Activated T-helper 17 cell treated with anti-CD3 and anti-CD28 coated beads, Interleukin-2, amount 50 U/mL, for 72 hours (primary cell): ENCODE measurements at regions not wholly inside any gene's neighbourhood (a gene's known extent, or its start where the extent isn't known, plus 50 kb on each side); places are given as distances from the start of the nearest gene placed in this dataset.

Experiments used
- ATAC-seq: fragments of 150-1000 bp; cut with Tn5 transposase; replicated peaks from 2 replicates; pipeline ENCODE4 v1.10.0; 2021; ENCODE audit warnings: mild to moderate bottlenecking, moderate library complexity
- H3K27ac Mint-ChIP-seq: one replicate; pipeline ENCODE4 v1.8.0; 2022; ENCODE audit warnings: mixed read lengths
- H3K27me3 Mint-ChIP-seq: one replicate; pipeline ENCODE4 v1.8.0; 2022; ENCODE audit warnings: mixed read lengths
- H3K36me3 Mint-ChIP-seq: one replicate; pipeline ENCODE4 v1.8.0; 2022; ENCODE audit warnings: low read depth, mild to moderate bottlenecking, mixed read lengths
- H3K4me1 Mint-ChIP-seq: one replicate; pipeline ENCODE4 v1.8.0; 2022; ENCODE audit warnings: mixed read lengths
- H3K4me3 Mint-ChIP-seq: one replicate; pipeline ENCODE4 v1.8.0; 2022; ENCODE audit warnings: mild to moderate bottlenecking, mixed read lengths
- H3K9me3 Mint-ChIP-seq: one replicate; pipeline ENCODE4 v1.8.0; 2022; ENCODE audit warnings: mixed read lengths

DNA sequence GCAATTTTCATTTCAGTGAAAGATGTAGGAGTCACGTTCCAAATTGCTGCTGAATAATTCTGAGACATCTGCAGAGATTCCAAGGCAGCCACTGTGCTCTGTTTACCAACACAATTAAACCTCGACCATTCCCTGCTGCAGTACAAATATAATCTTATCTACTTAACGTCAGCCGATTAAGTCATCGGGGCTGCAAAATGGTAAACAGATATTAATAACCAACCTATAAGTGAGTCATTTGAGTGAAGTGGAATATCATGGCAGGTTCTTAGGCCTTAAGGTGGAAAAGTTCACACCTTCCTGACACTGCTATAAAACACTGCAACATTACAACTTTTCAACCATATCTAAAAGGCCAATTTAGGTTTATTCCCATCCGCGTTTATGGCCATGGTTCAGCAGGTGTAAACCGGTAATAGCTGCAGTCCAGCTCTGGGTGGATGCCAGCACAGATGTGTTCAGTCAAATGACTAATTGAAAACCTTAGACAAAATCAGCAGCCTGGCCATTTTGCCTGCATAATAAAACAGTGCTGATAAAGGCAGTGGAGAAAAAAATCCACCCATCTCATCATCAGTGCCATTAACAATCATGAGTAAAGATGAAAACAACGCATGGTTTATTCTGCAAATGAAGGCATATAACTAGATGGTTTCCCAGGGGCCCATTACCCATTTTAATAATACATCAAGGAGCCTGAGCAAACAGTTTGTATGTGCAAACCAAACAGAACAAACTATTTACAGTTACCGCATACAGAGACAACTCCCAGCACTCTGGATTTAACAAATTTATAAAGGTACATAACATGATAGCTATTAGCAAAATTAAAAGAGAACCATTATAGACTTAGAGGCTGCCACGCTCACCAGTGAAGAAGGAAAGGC is 202.9 kb upstream of the IRX3 start:
- Mint-ChIP-seq H3K4me1 (no peaks in the 10 kb centered on the region), H3K27me3 (peaks cover 3% of the 10 kb centered on the region), H3K27ac (no peak overlapping the region), H3K36me3 (no peaks in the 10 kb centered on the region), H3K4me3 (no peak overlapping the region), H3K9me3 (no peaks in the 10 kb centered on the region)
- no peak for ATAC-seq

DNA sequence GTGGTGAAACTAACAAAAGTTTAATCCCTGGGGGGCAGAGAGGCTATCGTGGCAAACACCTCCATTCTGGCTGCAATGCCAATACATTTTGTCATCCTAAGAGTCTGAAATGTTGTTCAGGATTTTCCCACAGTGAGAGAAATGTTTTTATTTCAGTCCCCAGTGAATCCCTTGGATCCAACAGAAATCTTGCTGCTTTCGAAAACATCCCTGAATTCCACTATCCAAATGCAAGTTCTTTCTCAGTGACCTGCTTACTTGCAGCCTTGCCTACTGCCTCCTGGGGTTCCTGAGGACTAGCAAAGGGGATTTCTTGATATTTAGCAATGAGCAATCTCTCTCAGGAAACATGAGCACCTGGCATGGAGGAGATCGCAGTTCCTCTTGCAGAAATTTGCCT is 202.1 kb upstream of the IRX3 start:
- Mint-ChIP-seq H3K4me1 (no peaks in the 10 kb centered on the region), H3K27me3 (peaks cover 3% of the 10 kb centered on the region), H3K36me3 (no peaks in the 10 kb centered on the region), H3K27ac (no peak overlapping the region), H3K9me3 (no peaks in the 10 kb centered on the region), H3K4me3 (no peak overlapping the region)
- no peak for ATAC-seq

DNA sequence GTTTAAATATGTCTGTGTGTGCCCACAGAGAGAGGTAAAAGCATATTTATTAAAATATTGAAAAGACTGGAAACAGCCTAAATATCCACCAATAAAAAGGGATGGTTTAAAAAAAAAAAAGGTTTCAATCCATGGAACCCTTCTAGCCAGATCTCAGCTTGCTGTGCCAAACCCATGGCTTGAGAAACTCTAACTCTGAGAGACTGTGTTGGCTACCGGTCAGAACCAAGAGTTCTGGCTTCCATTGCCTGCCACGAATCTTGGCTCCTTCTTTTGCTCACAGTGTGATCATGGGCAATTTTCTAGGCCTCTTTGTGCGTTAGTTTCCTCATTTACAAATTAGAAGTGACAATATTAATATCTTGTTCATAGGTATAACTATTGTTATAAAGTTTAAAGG is 201.3 kb upstream of the IRX3 start:
- Mint-ChIP-seq H3K4me1 (no peaks in the 10 kb centered on the region), H3K4me3 (no peak overlapping the region), H3K27ac (no peak overlapping the region), H3K27me3 (peaks cover 3% of the 10 kb centered on the region), H3K36me3 (no peaks in the 10 kb centered on the region), H3K9me3 (no peaks in the 10 kb centered on the region)
- ATAC-seq: no peak

DNA sequence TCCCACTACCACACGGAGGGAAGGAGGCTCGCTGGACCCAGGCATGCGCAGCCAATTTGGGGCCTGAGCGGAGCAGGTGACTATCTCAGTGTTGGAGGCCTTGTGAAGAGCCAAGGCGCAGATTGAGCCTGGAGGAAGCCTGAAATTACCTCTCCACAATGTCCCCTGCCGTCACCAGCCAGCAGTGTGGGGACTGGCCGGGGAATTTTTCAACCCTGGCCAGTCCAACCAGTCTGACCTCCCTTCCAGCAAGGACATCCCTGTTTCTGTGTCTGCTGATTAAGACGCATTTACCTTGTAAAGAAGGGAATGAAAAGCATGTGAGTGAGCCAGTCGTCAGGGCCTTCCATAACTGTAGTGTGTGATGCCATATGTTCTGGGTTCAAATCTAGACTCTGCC is 198.1 kb upstream of the IRX3 start:
- Mint-ChIP-seq H3K4me1 (no peaks in the 10 kb centered on the region), H3K27ac (no peak overlapping the region), H3K9me3 (no peaks in the 10 kb centered on the region), H3K36me3 (no peaks in the 10 kb centered on the region), H3K4me3 (no peak overlapping the region), H3K27me3 (peaks cover 10% of the 10 kb centered on the region)
- ATAC-seq: no peak

DNA sequence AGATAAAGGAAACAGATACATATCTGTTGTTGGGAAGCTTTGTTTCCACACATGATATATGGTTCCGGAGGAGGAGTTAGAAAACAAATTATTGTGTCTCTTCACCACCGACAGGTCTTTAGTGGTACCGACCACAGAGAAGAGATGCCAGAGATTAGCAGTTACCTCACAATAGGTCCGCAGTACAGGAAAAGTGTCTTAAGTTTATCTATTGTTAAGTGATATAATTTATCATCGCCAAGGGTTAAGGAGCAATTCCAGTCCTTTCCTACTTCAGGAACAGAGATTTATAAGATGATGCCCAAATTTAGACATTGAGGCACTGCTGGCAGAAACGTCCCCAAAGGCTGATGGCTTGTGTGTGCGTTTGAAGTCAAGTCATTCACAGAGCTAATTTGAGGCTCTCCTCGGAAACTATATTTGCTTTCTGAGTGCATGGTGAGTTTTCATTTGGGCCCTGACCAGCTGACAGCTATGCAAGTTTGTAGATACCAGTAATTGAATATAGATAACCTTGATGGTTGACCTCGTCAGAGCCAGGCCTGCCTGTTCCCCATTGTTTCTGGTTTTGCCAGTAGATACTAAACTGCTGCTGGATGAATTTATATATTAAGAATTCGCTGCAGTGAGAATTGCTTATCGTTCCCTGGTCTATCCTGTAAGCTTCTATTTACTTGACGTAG is 196.4 kb upstream of the IRX3 start:
- Mint-ChIP-seq H3K36me3 (no peaks in the 10 kb centered on the region), H3K27me3 (peaks cover 7% of the 10 kb centered on the region), H3K27ac (no peak overlapping the region), H3K9me3 (peaks cover 4% of the 10 kb centered on the region), H3K4me1 (no peaks in the 10 kb centered on the region), H3K4me3 (no peak overlapping the region)
- ATAC-seq: no peak

DNA sequence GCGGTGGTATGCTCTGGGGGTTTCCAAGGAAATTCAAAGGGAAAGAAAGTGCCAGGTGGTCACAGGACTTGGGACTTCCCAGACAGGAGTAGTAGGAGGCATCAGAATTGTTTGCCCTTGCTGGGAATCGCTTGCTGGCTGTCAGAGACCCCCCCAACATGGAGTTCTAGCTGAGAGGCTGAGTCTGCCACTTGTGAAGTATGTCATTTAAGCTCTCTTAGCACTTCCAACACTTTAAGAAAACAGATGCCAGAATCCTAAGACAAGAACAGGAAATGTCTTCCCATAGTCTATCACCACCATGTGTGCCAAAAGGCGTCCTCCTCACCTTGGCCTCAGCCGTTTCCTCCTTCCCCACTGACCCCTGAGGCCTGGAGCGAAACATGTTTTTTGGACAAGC is 193.8 kb upstream of the IRX3 start:
- Mint-ChIP-seq H3K27ac (no peak overlapping the region), H3K9me3 (peaks cover 4% of the 10 kb centered on the region), H3K27me3 (peaks cover 7% of the 10 kb centered on the region), H3K36me3 (no peaks in the 10 kb centered on the region), H3K4me1 (no peaks in the 10 kb centered on the region), H3K4me3 (no peak overlapping the region)
- no peak for ATAC-seq

DNA sequence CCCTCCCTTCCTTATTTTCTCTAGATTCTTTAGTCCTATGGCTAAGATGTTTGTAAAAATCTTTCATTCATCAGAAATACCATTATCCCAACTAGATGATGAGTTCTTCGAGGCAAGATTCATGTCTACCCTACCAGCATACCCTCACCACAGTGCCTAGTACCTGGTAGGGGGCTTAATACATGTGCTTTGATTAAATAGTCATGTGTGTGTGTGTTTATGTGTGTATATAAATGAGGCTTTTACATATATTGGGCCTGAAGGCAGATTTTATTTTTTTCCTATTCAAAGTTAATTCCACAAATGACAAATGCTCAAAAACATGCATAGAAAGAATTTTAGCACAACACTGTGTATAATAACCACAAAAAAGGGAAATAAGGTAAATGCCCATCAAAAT is 193.0 kb upstream of the IRX3 start:
- Mint-ChIP-seq H3K27me3 (peaks cover 7% of the 10 kb centered on the region), H3K27ac (no peak overlapping the region), H3K4me3 (no peak overlapping the region), H3K9me3 (peaks cover 7% of the 10 kb centered on the region), H3K36me3 (no peaks in the 10 kb centered on the region), H3K4me1 (no peaks in the 10 kb centered on the region)
- ATAC-seq: no peak

DNA sequence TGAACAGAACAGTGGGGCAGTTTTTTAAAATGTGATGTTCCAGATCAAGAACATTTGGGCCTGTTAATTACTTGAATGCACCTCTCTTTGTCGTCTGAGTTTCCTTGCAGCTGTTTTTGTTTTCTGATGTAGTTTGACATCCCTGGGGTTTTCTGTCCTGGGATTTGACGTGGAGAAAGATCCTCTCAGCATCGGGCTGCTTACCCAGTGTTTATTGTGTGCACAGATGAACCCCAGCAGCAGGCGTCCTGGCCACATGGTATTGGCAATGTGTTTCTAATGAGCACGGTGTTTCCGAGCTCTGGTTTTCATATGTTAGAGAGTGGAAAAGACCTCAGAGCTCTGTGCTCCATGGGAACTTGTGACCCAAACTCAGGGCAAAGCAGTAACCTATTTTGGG is 191.1 kb upstream of the IRX3 start:
- Mint-ChIP-seq H3K4me1 (no peaks in the 10 kb centered on the region), H3K9me3 (peaks cover 7% of the 10 kb centered on the region), H3K4me3 (no peak overlapping the region), H3K36me3 (no peaks in the 10 kb centered on the region), H3K27me3 (peaks cover 7% of the 10 kb centered on the region), H3K27ac (no peak overlapping the region)
- no peak for ATAC-seq

DNA sequence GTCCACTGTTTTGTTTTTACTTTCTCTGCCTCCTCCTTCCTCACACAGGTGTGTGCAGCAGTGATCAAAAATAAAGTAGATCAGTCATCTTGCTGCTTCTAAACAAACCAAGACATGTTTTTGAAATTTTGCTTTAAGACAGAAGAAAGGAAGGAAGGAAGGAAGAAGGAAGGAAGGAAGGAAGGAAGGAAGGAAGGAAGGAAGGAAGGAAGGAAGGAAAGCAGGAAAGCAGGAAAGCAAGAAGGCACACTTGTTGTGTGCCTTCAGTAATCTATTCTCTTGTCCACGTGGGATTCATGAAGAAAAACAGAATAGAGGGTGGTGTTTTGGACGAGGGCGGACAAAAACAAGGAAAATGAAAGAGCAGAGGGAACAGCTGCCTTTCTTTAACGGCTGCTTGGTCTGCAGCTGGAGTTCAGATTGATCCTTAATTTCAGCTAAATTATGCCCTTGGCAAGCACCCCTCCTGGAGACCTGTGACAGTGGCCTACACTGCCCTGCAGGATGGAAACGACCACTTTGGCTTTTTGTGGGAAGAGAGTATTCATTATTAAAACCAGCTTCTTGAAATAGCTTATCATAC is 188.5 kb upstream of the IRX3 start:
- H3K27ac Mint-ChIP-seq: no peak overlapping the region
- no peak for ATAC-seq
- no peaks in the 10 kb centered on the region for H3K4me1 Mint-ChIP-seq
- H3K9me3 Mint-ChIP-seq: peaks cover 11% of the 10 kb centered on the region
- H3K36me3 Mint-ChIP-seq: no peaks in the 10 kb centered on the region
- H3K4me3 Mint-ChIP-seq: no peak overlapping the region
- H3K27me3 Mint-ChIP-seq: peaks cover 3% of the 10 kb centered on the region

DNA sequence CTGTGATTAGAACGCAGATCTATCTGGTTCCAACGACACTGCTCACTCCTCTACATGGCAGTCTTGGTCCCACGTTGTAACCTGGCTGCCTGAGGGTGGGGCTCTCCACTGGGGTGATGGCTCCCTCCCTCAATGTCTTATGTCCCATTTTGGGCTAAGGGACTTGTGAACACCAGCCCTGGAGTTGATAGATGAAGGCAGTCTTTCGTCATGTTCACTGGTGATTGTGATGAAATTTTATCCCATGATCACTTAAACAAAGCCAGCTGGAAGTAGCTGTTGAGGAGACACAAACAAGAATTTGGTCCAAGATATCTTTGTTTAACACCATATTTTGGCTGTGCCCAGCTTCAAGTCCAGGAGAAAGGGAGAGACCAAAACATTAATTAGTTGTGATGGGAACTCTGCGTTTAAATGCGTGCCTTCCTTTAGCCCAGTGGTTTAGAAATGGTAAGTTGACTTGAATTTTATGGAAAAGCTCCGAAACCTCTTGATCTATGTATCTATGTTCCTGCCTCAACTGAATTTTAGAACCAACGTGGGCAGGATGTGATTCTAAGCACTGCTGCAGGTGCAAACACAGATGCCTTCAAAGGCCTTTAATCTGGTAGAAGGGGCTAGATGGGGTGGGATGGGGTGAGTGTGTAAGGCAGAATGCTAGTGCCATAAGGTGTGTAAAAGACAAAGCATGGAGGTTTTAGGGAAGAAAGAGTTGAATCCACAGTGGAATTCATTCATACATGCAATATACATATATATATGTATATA is 186.8 kb upstream of the IRX3 start:
- H3K4me3 Mint-ChIP-seq: no peak overlapping the region
- no peak for ATAC-seq
- H3K27me3 Mint-ChIP-seq: peaks cover 3% of the 10 kb centered on the region
- no peaks in the 10 kb centered on the region for H3K36me3 Mint-ChIP-seq
- H3K4me1 Mint-ChIP-seq: no peaks in the 10 kb centered on the region
- H3K27ac Mint-ChIP-seq: no peak overlapping the region
- peaks cover 7% of the 10 kb centered on the region for H3K9me3 Mint-ChIP-seq

DNA sequence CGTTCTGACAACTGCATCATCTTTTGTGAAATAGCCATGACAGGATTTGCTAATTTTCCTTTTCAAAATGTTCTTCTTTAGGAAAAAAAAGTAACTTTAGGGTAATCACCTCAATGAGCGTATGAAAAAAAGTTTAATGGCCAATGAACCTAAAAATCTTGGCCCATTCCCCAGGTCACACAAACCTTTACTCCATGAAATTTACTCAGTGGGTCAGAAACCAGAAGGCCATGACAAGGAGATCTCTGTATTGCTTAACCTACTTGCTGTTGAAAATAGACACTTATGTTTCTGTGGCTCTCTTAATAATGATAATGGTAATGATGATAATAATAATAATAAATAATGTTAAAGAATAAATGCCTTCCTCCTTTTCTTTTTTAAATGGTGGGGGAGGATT is 180.8 kb upstream of the IRX3 start:
- no peak for ATAC-seq
- Mint-ChIP-seq H3K9me3 (peaks cover 22% of the 10 kb centered on the region), H3K4me1 (no peaks in the 10 kb centered on the region), H3K27ac (no peak overlapping the region), H3K36me3 (no peaks in the 10 kb centered on the region), H3K27me3 (peaks cover 2% of the 10 kb centered on the region), H3K4me3 (no peak overlapping the region)

DNA sequence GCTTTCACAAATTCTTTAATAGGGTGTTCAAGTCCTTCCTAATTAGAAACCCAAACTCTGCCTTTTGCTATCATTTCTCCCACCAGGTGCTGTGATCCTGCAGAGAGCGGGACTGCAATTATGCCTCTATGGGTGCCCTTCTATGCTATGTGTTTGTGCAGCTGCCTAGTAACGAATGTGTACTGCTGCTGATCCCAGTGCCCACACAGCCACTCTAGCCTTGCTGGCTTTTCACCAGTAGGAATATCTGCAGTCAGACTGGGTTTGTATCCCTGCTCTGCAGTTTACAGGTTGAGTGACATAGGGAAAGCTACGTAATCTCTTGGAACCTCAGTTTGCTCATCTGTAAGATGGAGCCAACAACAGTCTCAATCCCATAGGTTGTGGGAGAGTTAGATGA is 179.6 kb upstream of the IRX3 start:
- Mint-ChIP-seq H3K4me1 (no peaks in the 10 kb centered on the region), H3K9me3 (peaks cover 22% of the 10 kb centered on the region)

DNA sequence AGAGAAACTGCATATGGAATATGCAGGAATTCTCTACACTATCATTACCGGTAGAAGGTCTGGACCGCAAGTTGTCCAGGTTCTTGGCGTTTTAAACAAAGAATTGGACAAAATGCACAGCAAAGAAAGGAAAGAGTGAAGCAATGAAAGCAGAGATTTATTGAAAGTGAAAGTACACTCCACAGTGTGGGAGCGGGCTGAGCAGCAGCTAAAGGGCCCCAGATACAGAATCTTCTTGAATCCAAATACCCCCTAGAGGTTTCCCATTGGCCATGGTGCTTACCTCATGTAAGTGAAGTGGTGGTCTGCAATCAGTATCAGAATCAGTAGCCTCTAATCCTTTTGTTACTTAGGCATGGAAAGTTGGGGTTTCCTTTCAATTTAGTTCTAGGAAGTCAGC is 178.5 kb upstream of the IRX3 start:
- Mint-ChIP-seq H3K36me3 (no peaks in the 10 kb centered on the region), H3K4me3 (no peak overlapping the region), H3K27me3 (peaks cover 4% of the 10 kb centered on the region), H3K4me1 (no peaks in the 10 kb centered on the region), H3K27ac (no peak overlapping the region), H3K9me3 (peaks cover 19% of the 10 kb centered on the region)
- ATAC-seq: no peak

More for the DNA sequence above, 179.6 kb upstream of the IRX3 start:
- no peak overlapping the region for H3K27ac Mint-ChIP-seq
- no peaks in the 10 kb centered on the region for H3K27me3 Mint-ChIP-seq
- H3K4me3 Mint-ChIP-seq: no peak overlapping the region
- no peak for ATAC-seq
- no peaks in the 10 kb centered on the region for H3K36me3 Mint-ChIP-seq

DNA sequence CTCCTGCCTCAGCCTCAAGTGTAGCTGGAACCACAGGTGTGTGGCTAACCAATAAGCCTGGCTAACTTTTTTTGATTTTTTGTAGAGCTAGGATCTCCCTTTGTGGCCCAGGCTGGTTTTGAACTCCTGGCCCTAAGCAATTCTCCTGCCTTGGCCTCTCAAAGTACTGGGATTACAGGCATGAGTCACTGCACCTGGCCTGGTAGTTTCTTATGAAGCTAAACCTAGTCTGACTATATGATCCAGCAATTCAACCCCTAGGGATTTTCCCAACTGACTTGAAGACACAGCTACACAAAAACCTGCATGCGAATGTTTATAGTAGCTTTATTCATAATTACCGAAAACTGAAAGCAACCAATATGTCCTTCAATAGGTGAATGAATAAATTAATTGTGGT is 176.2 kb upstream of the IRX3 start:
- no peaks in the 10 kb centered on the region for H3K36me3 Mint-ChIP-seq
- no peak overlapping the region for H3K27ac Mint-ChIP-seq
- no peak overlapping the region for H3K4me3 Mint-ChIP-seq
- H3K9me3 Mint-ChIP-seq: peaks cover 19% of the 10 kb centered on the region
- peaks cover 4% of the 10 kb centered on the region for H3K27me3 Mint-ChIP-seq
- H3K4me1 Mint-ChIP-seq: no peaks in the 10 kb centered on the region
- no peak for ATAC-seq
